ENCODE measurements at regions not wholly inside any gene's neighbourhood (a gene's known extent, or its start where the extent isn't known, plus 50 kb on each side); places are given as distances from the start of the nearest gene placed in this dataset.

GRCh38 chr3:124659175-124659574 lies 71.1 kb upstream of the UMPS start:
- peaks cover 7% of the 10 kb centered on the region for H3K4me1 Mint-ChIP-seq (ENCODE audit: low read depth, unreplicated experiment)
- H3K9me3 Mint-ChIP-seq (ENCODE audit: unreplicated experiment), result no peaks in the 10 kb centered on the region
- ChIA-PET CTCF (no interaction called here), POLR2A (no interaction called here)
- H3K4me3 Mint-ChIP-seq (ENCODE audit: unreplicated experiment), result no peak overlapping the region
- H3K27me3 Mint-ChIP-seq (ENCODE audit: insufficient read depth, unreplicated experiment), result no peaks in the 10 kb centered on the region
- peaks cover 85% of the 10 kb centered on the region for H3K36me3 Mint-ChIP-seq (ENCODE audit: insufficient read depth, unreplicated experiment)
- Histone ChIP-seq H3K9me3 (no peaks in the 10 kb centered on the region), H3K4me1 (peaks cover 3% of the 10 kb centered on the region; the same call in 1 of the 2 replicates), H3K4me3 (ENCODE audit: low read depth, low read length) (no peak overlapping the region), H3K27me3 (replicated peaks; ENCODE audit: control insufficient read depth, insufficient read depth, low read length) (no peaks in the 10 kb centered on the region), H3K36me3 (ENCODE audit: control insufficient read depth, insufficient read depth, low read length) (peaks cover 1% of the 10 kb centered on the region; the same call in 1 of the 2 replicates)
- H3K27ac Mint-ChIP-seq (ENCODE audit: unreplicated experiment), result no peak overlapping the region
- no TSS peak for BruUV-seq (replicated peaks)
- intact Hi-C loops (cut with micrococcal nuclease; ENCODE audit: unreplicated experiment), result no loop called here
- no peak for DNase-seq
- TF ChIP-seq CTCF (IDR thresholded peaks at IDR 0.05; ENCODE audit: insufficient read depth in 1 of 2, low read depth in 1 of 2, low read length in 1 of 2, severe bottlenecking in 1 of 2, unreplicated experiment in 1 of 2), result no peak

- Histone ChIP-seq H3K4me1 (no peaks in the 10 kb centered on the region), H3K36me3 (ENCODE audit: control insufficient read depth, insufficient read depth, low read length) (peaks cover 1% of the 10 kb centered on the region; the same call in 1 of the 2 replicates), H3K27me3 (replicated peaks; ENCODE audit: control insufficient read depth, insufficient read depth, low read length) (no peaks in the 10 kb centered on the region), H3K9me3 (no peaks in the 10 kb centered on the region), H3K4me3 (ENCODE audit: low read depth, low read length) (no peak overlapping the region)
- Mint-ChIP-seq H3K27ac (ENCODE audit: unreplicated experiment) (no peak overlapping the region), H3K9me3 (ENCODE audit: unreplicated experiment) (no peaks in the 10 kb centered on the region), H3K4me3 (ENCODE audit: unreplicated experiment) (no peak overlapping the region), H3K27me3 (ENCODE audit: insufficient read depth, unreplicated experiment) (no peaks in the 10 kb centered on the region), H3K4me1 (ENCODE audit: low read depth, unreplicated experiment) (peaks cover 8% of the 10 kb centered on the region), H3K36me3 (ENCODE audit: insufficient read depth, unreplicated experiment) (peaks cover 87% of the 10 kb centered on the region)
- no peak for TF ChIP-seq CTCF (IDR thresholded peaks at IDR 0.05; ENCODE audit: insufficient read depth in 1 of 2, low read depth in 1 of 2, low read length in 1 of 2, severe bottlenecking in 1 of 2, unreplicated experiment in 1 of 2)
- ChIA-PET CTCF (no interaction called here), POLR2A (no interaction called here)
- BruUV-seq (replicated peaks), result no TSS peak
- no peak for DNase-seq
- intact Hi-C loops (cut with micrococcal nuclease; ENCODE audit: unreplicated experiment), result no loop called here
These were observed 69.7 kb upstream of the UMPS start for GRCh38 chr3:124660599-124660998.

GRCh38 chr3:124663690-124664089 lies 66.6 kb upstream of the UMPS start:
- no peaks in the 10 kb centered on the region for H3K27me3 Mint-ChIP-seq (ENCODE audit: insufficient read depth, unreplicated experiment)

More at GRCh38 chr3:124663690-124664089, 66.6 kb upstream of the UMPS start:
- Histone ChIP-seq H3K4me3 (ENCODE audit: low read depth, low read length) (no peak overlapping the region), H3K36me3 (ENCODE audit: control insufficient read depth, insufficient read depth, low read length) (peaks cover 2% of the 10 kb centered on the region), H3K27me3 (replicated peaks; ENCODE audit: control insufficient read depth, insufficient read depth, low read length) (no peaks in the 10 kb centered on the region), H3K4me1 (no peaks in the 10 kb centered on the region), H3K9me3 (no peaks in the 10 kb centered on the region)
- Mint-ChIP-seq H3K9me3 (ENCODE audit: unreplicated experiment) (no peaks in the 10 kb centered on the region), H3K36me3 (ENCODE audit: insufficient read depth, unreplicated experiment) (peaks cover 69% of the 10 kb centered on the region), H3K27ac (ENCODE audit: unreplicated experiment) (peak overlapping the region; percentile 54), H3K4me3 (ENCODE audit: unreplicated experiment) (no peak overlapping the region), H3K4me1 (ENCODE audit: low read depth, unreplicated experiment) (peaks cover 8% of the 10 kb centered on the region)
- POLR2A ChIA-PET, result no interaction called here
- CTCF ChIA-PET, result no interaction called here
- BruUV-seq (replicated peaks), result no TSS peak
- no peak for DNase-seq
- no peak for TF ChIP-seq CTCF (IDR thresholded peaks at IDR 0.05; ENCODE audit: insufficient read depth in 1 of 2, low read depth in 1 of 2, low read length in 1 of 2, severe bottlenecking in 1 of 2, unreplicated experiment in 1 of 2)
- intact Hi-C loops (cut with micrococcal nuclease; ENCODE audit: unreplicated experiment), result no loop called here
